B cell (primary cell): ENCODE measurements at regions not wholly inside any gene's neighbourhood (a gene's known extent, or its start where the extent isn't known, plus 50 kb on each side); places are given as distances from the start of the nearest gene placed in this dataset.

ENCODE experiments used
- CTCF ChIP-seq: fragments of 200-600 bp; IDR thresholded peaks from one replicate; pipeline ENCODE4 v1.8.0; 2022; ENCODE audit warnings: antibody characterized with exemption, mild to moderate bottlenecking
- EZH2 ChIP-seq: IDR thresholded peaks from 2 replicates; pipeline ENCODE4 v1.6.1; 2012; ENCODE audit warnings: borderline replicate concordance, low read depth, mild to moderate bottlenecking, moderate library complexity, low read length; ENCODE audit not compliant: insufficient read depth, poor library complexity, severe bottlenecking

GRCh38 chr1:69455718-69456117, 112.0 kb upstream of the LRRC7 start:
- TF ChIP-seq CTCF, result no peak
- TF ChIP-seq EZH2, result no peak
